H1 (cell line): ENCODE measurements at regions not wholly inside any gene's neighbourhood (a gene's known extent, or its start where the extent isn't known, plus 50 kb on each side); places are given as distances from the start of the nearest gene placed in this dataset.

ENCODE experiments used
- CTCF ChIA-PET: fragments of 300-600 bp; sonication (Branson Sonifier 250); formaldehyde crosslinking; loops from one replicate; lab custom pipeline; 2021; ENCODE audit not compliant: partially characterized antibody; lab: Charles Lee
- POLR2A ChIA-PET: fragments of 300-600 bp; sonication (Branson Sonifier 250); formaldehyde crosslinking; loops from one replicate; lab custom pipeline; 2021; ENCODE audit warnings: inconsistent platforms; ENCODE audit not compliant: partially characterized antibody; lab: Charles Lee
- DNase-seq, 2 experiments: peaks; one replicate each; pipeline versions ENCODE4 v3.0.0 to v3.0.0-alpha.2; 2010 to 2022; ENCODE audit warnings: low spot score in 2 of 2, low read depth in 1 of 2, mixed read lengths in 1 of 2
- FAIRE-seq: peaks from 2 replicates; lab custom pipeline; 2011; peaks lifted over from hg19 to GRCh38; lab: Jason Lieb, UNC
- H2AFZ ChIP-seq: 2 replicates; pipeline ENCODE4 v1.8.1; 2012; ENCODE audit warnings: low read length, inconsistent platforms
- H2AK5ac ChIP-seq: 2 replicates; pipeline ENCODE4 v1.6.1; 2013; ENCODE audit warnings: low read depth, low read length
- H2BK120ac ChIP-seq: replicated peaks from 2 replicates; pipeline ENCODE3; 2013; ENCODE audit warnings: low read depth, low read length, inconsistent platforms
- H2BK12ac ChIP-seq: 2 replicates; pipeline ENCODE4 v1.6.1; 2013; ENCODE audit warnings: low read depth, low read length
- H2BK15ac ChIP-seq: 2 replicates; pipeline ENCODE4 v1.6.1; 2013; ENCODE audit warnings: low read length
- H2BK20ac ChIP-seq: 2 replicates; pipeline ENCODE4 v1.6.1; 2013; ENCODE audit warnings: low read length
- H2BK5ac ChIP-seq: 2 replicates; pipeline ENCODE4 v1.6.1; 2013; ENCODE audit warnings: low read depth, low read length
- H3K14ac ChIP-seq: 2 replicates; pipeline ENCODE4 v1.6.1; 2013; ENCODE audit warnings: inconsistent platforms; ENCODE audit not compliant: insufficient read length
- H3K18ac ChIP-seq: 2 replicates; pipeline ENCODE4 v1.6.1; 2013; ENCODE audit warnings: low read length; ENCODE audit errors: extremely low read depth
- H3K23ac ChIP-seq: 2 replicates; pipeline ENCODE4 v1.6.1; 2013; ENCODE audit warnings: inconsistent platforms; ENCODE audit not compliant: insufficient read length
- H3K23me2 ChIP-seq: 2 replicates; pipeline ENCODE4 v1.6.1; 2013; ENCODE audit warnings: low read depth, low read length
- H3K27ac ChIP-seq: 2 replicates; pipeline ENCODE4 v1.6.1; 2011; ENCODE audit warnings: low read depth, low read length, inconsistent platforms
- H3K27me3 ChIP-seq, 4 experiments: replicated peaks in 1 of 4; 1 replicate in 1 of 4; 2 replicates in 3 of 4; pipeline versions ENCODE4 v1.6.1 to v1.8.1; 2011 to 2013; ENCODE audit warnings: low read length in 3 of 4, mild to moderate bottlenecking in 3 of 4, inconsistent platforms in 2 of 4, mixed read lengths in 2 of 4, moderate library complexity in 1 of 4; ENCODE audit not compliant: control insufficient read depth in 3 of 4, insufficient read depth in 3 of 4; ENCODE audit errors: extremely low read depth in 1 of 4
- H3K36me3 ChIP-seq, 4 experiments: 2 replicates each; pipeline versions ENCODE4 v1.6.1 to v1.8.1; 2011 to 2013; ENCODE audit warnings: mild to moderate bottlenecking in 4 of 4, low read length in 3 of 4, moderate library complexity in 2 of 4, control low read depth in 1 of 4, inconsistent platforms in 1 of 4; ENCODE audit not compliant: insufficient read depth in 4 of 4, control insufficient read depth in 2 of 4
- H3K4ac ChIP-seq: replicated peaks from 2 replicates; pipeline ENCODE3; 2013; ENCODE audit warnings: low read length, low read depth, mixed read lengths, inconsistent platforms; ENCODE audit not compliant: insufficient read length
- H3K4me1 ChIP-seq, 4 experiments: replicated peaks in 1 of 4; 1 replicate in 1 of 4; 2 replicates in 3 of 4; pipeline versions ENCODE4 v1.6.1 to v1.8.1; 2011 to 2013; ENCODE audit warnings: low read length in 3 of 4, inconsistent platforms in 2 of 4, mixed read lengths in 1 of 4; ENCODE audit not compliant: insufficient read depth in 4 of 4, control insufficient read depth in 3 of 4
- H3K4me2 ChIP-seq, 2 experiments: 2 replicates each; pipeline versions ENCODE4 v1.6.1 to v1.8.1; 2011 to 2013; ENCODE audit warnings: low read depth in 2 of 2, low read length in 2 of 2, control low read depth in 1 of 2, inconsistent platforms in 1 of 2, mild to moderate bottlenecking in 1 of 2; ENCODE audit not compliant: insufficient read depth in 1 of 2
- H3K4me3 ChIP-seq, 4 experiments: fragments of 200-600, 300-600 bp in 1 of 4; sonication (generic), shearing (Covaris generic), sonication (Bioruptor Twin) in 1 of 4; 2 replicates each; pipeline versions ENCODE4 v1.5.1 to v1.8.1; 2011 to 2016; ENCODE audit warnings: low read length in 4 of 4, low read depth in 3 of 4, control low read depth in 2 of 4, inconsistent platforms in 2 of 4, mild to moderate bottlenecking in 2 of 4, mixed read lengths in 1 of 4, moderate library complexity in 1 of 4; ENCODE audit not compliant: insufficient read depth in 2 of 4; ENCODE audit errors: extremely low read depth in 1 of 4
- H3K56ac ChIP-seq: replicated peaks from 2 replicates; pipeline ENCODE3; 2013; ENCODE audit warnings: low read depth, mild to moderate bottlenecking, mixed read lengths, low read length, inconsistent platforms; ENCODE audit not compliant: insufficient read length
- H3K79me1 ChIP-seq: 2 replicates; pipeline ENCODE4 v1.6.1; 2013; ENCODE audit warnings: low read depth, low read length, control low read depth
- H3K79me2 ChIP-seq, 2 experiments: 2 replicates each; pipeline versions ENCODE4 v1.6.1 to v1.8.1; 2012 to 2013; ENCODE audit warnings: low read length in 2 of 2, mild to moderate bottlenecking in 2 of 2, inconsistent platforms in 1 of 2; ENCODE audit not compliant: insufficient read depth in 2 of 2, control insufficient read depth in 1 of 2
- H3K9ac ChIP-seq, 4 experiments: replicated peaks in 1 of 4; 1 replicate in 1 of 4; 2 replicates in 3 of 4; pipeline versions ENCODE4 v1.6.1 to v1.8.1; 2011 to 2013; ENCODE audit warnings: low read depth in 3 of 4, low read length in 3 of 4, control low read depth in 2 of 4, mild to moderate bottlenecking in 2 of 4, moderate library complexity in 2 of 4, inconsistent platforms in 1 of 4; ENCODE audit errors: extremely low read depth in 1 of 4
- H3K9me3 ChIP-seq, 2 experiments: 2 replicates each; pipeline versions ENCODE4 v1.6.1 to v1.8.1; 2012 to 2013; ENCODE audit warnings: mild to moderate bottlenecking in 2 of 2, moderate library complexity in 2 of 2, control low read depth in 1 of 2, inconsistent platforms in 1 of 2, low read depth in 1 of 2, low read length in 1 of 2, mixed read lengths in 1 of 2; ENCODE audit not compliant: insufficient read depth in 2 of 2
- H4K20me1 ChIP-seq, 2 experiments: replicated peaks in 1 of 2; 2 replicates each; pipeline versions ENCODE3 to v1.8.1; 2011 to 2013; ENCODE audit warnings: inconsistent platforms in 2 of 2, low read length in 2 of 2, mild to moderate bottlenecking in 1 of 2; ENCODE audit not compliant: insufficient read depth in 2 of 2, control insufficient read depth in 1 of 2
- H4K5ac ChIP-seq: 2 replicates; pipeline ENCODE4 v1.6.1; 2013; ENCODE audit warnings: low read length, low read depth, mixed read lengths, inconsistent platforms; ENCODE audit not compliant: insufficient read length
- H4K8ac ChIP-seq: 2 replicates; pipeline ENCODE4 v1.8.0; 2013; ENCODE audit warnings: mild to moderate bottlenecking, moderate library complexity, low read length, inconsistent platforms; ENCODE audit not compliant: insufficient read depth; ENCODE audit errors: extremely low read depth
- H4K91ac ChIP-seq: replicated peaks from 2 replicates; pipeline ENCODE3; 2013; ENCODE audit warnings: low read length, mixed read lengths, inconsistent platforms; ENCODE audit not compliant: insufficient read length
- CHD1 ChIP-seq: IDR thresholded peaks from 2 replicates; pipeline ENCODE4 v1.6.1; 2012; ENCODE audit warnings: low read depth, low read length, improper control_type of control experiment
- GABPA ChIP-seq: IDR thresholded peaks from 2 replicates; pipeline ENCODE4 v1.6.1; 2011; ENCODE audit warnings: mild to moderate bottlenecking, low read length, moderate library complexity, borderline replicate concordance; ENCODE audit not compliant: insufficient read depth
- JUND ChIP-seq: IDR thresholded peaks from 2 replicates; pipeline ENCODE4 v1.6.1; 2011; ENCODE audit warnings: mild to moderate bottlenecking, improper control_type of control experiment, low read length
- PHF8 ChIP-seq: fragments of 200-600 bp; sonication (generic); conservative IDR thresholded peaks from 2 replicates; pipeline ENCODE4 v1.7.1; 2012; ENCODE audit warnings: low read depth, mild to moderate bottlenecking, inconsistent platforms, low read length, moderate library complexity
- POLR2A ChIP-seq, 2 experiments: IDR thresholded peaks; 1 replicate in 1 of 2; 2 replicates in 1 of 2; pipeline ENCODE4 v1.6.1; 2011; ENCODE audit warnings: low read depth in 2 of 2, low read length in 2 of 2, mild to moderate bottlenecking in 2 of 2; ENCODE audit errors: control extremely low read depth in 1 of 2
- POLR2AphosphoS5 ChIP-seq: IDR thresholded peaks from 2 replicates; pipeline ENCODE4 v1.6.1; 2011; ENCODE audit warnings: low read depth, low read length
- RNF2 ChIP-seq: fragments of 200-900, 300-1000 bp; sonication (generic); IDR thresholded peaks from 2 replicates; pipeline ENCODE4 v1.7.1; 2016; ENCODE audit warnings: borderline replicate concordance, low read depth, mild to moderate bottlenecking, antibody characterized with exemption, low read length; ENCODE audit not compliant: poor library complexity, severe bottlenecking; ENCODE audit errors: missing control alignments
- RXRA ChIP-seq: IDR thresholded peaks from 2 replicates; pipeline ENCODE4 v1.6.1; 2011; ENCODE audit warnings: low read depth, mild to moderate bottlenecking, low read length, moderate library complexity; ENCODE audit not compliant: insufficient read depth
- SIRT6 ChIP-seq: IDR thresholded peaks from one replicate; pipeline ENCODE4 v1.7.1; 2012; ENCODE audit warnings: low read length, inconsistent platforms
- SP1 ChIP-seq: IDR thresholded peaks from 2 replicates; pipeline ENCODE4 v1.6.1; 2011; ENCODE audit warnings: low read depth, low read length
- SP2 ChIP-seq: IDR thresholded peaks from 2 replicates; pipeline ENCODE4 v1.6.1; 2012; ENCODE audit warnings: mild to moderate bottlenecking, low read length, inconsistent platforms
- SUZ12 ChIP-seq: fragments of 200-600 bp; sonication (generic); IDR thresholded peaks from 2 replicates; pipeline ENCODE4 v1.6.1; 2012; ENCODE audit warnings: mild to moderate bottlenecking, inconsistent platforms, low read length, moderate library complexity, mixed read lengths
- TAF7 ChIP-seq: optimal IDR thresholded peaks from 2 replicates; pipeline ENCODE3; 2011; ENCODE audit warnings: low read depth, mild to moderate bottlenecking, inconsistent platforms, low read length, moderate library complexity, borderline replicate concordance
- TBP ChIP-seq: IDR thresholded peaks from 2 replicates; pipeline ENCODE4 v1.6.1; 2011; ENCODE audit warnings: low read depth, low read length, improper control_type of control experiment
- TCF12 ChIP-seq: IDR thresholded peaks from 2 replicates; pipeline ENCODE4 v1.6.1; 2011; ENCODE audit warnings: low read depth, mild to moderate bottlenecking, low read length
- WGBS, 2 experiments: shearing (Covaris generic) in 1 of 2; methylation state at CpG; one replicate each; pipeline versions ENCODE4 v1.1.6 to v1.1.7; 2013 to 2015; ENCODE audit warnings: low lambda C conversion rate in 2 of 2, mixed read lengths in 2 of 2, inconsistent platforms in 1 of 2, low coverage in 1 of 2, missing lambda C conversion rate in 1 of 2; ENCODE audit not compliant: insufficient replicate concordance in 2 of 2, insufficient coverage in 1 of 2, insufficient read length in 1 of 2; ENCODE audit errors: extremely low coverage in 1 of 2, missing lambda C conversion rate in 1 of 2; 5-methylcytosine and 5-hydroxymethylcytosine counted together

GRCh38 chr2:11932962-11933361 is 186.5 kb downstream of the LPIN1 start:
- Histone ChIP-seq H3K27ac (no peak overlapping the region), H2BK12ac (no peak overlapping the region), H3K9ac (no peak overlapping the region), H4K20me1 (no peaks in the 10 kb centered on the region), H4K5ac (no peak overlapping the region), H3K9me3 (no peaks in the 10 kb centered on the region), H3K4me1 (no peaks in the 10 kb centered on the region), H3K79me2 (no peaks in the 10 kb centered on the region), H3K79me1 (no peaks in the 10 kb centered on the region), H3K27me3 (peaks cover 0 to 1% (median 0%) of the 10 kb centered on the region in 4 experiments; a peak in 1 of 7 replicates), H3K4me3 (no peak overlapping the region), H3K23me2 (no peaks in the 10 kb centered on the region), H3K56ac (no peak overlapping the region), H2BK20ac (no peak overlapping the region), H3K14ac (no peak overlapping the region), H4K91ac (no peak overlapping the region), H2AK5ac (no peak overlapping the region), H3K23ac (no peak overlapping the region), H2AFZ (no peak overlapping the region), H3K4me2 (no peak overlapping the region), H3K18ac (no peak overlapping the region), H2BK120ac (no peak overlapping the region), H4K8ac (no peak overlapping the region), H3K4ac (no peak overlapping the region), H2BK5ac (no peak overlapping the region), H3K36me3 (no peaks in the 10 kb centered on the region), H2BK15ac (no peak overlapping the region)
- 87% methylated on average over 3 of the region's 3 CpGs; no CpG with 5 or more reads in 1 of the 2 experiments for WGBS, 2 experiments
- FAIRE-seq, result no peak
- DNase-seq, result no peak
- ChIA-PET POLR2A (no interaction called here), CTCF (no interaction called here)
- TF ChIP-seq JUND (no peak), SUZ12 (no peak), CHD1 (no peak), POLR2AphosphoS5 (no peak), TBP (no peak), SIRT6 (no peak), TCF12 (no peak), POLR2A (IDR thresholded peaks at IDR 0.05; ENCODE audit: control extremely low read depth in 1 of 2, low read depth in 2 of 2, low read length in 2 of 2) (no peak), PHF8 (no peak), SP2 (no peak), TAF7 (no peak), RXRA (no peak), RNF2 (no peak), GABPA (no peak), SP1 (no peak)
